Prostate gland (tissue), 2 donors: ENCODE measurements at regions not wholly inside any gene's neighbourhood (a gene's known extent, or its start where the extent isn't known, plus 50 kb on each side); places are given as distances from the start of the nearest gene placed in this dataset.

Source experiments
- CTCF ChIP-seq, 4 experiments: fragments of 200-600 bp in 2 of 4; fragments of 450-650 bp in 2 of 4; sonication (generic) in 2 of 4; IDR thresholded peaks; 1 replicate in 3 of 4; 2 replicates in 1 of 4; pipeline ENCODE4 v1.5.1; 2016 to 2019; ENCODE audit warnings: antibody characterized with exemption in 4 of 4, mild to moderate bottlenecking in 2 of 4, moderate library complexity in 2 of 4
- POLR2AphosphoS5 ChIP-seq: sonication (generic); formaldehyde crosslinking; IDR thresholded peaks from one replicate; pipeline ENCODE4 v1.6.1; 2017; ENCODE audit warnings: antibody characterized with exemption

- TF ChIP-seq CTCF (IDR thresholded peaks at IDR 0.05), result no peak
- TF ChIP-seq POLR2AphosphoS5, result no peak
These were observed 153.9 kb upstream of the LMO4 start for GRCh38 chr1:87174724-87175245.
